GM21367 (cell line): ENCODE measurements at regions not wholly inside any gene's neighbourhood (a gene's known extent, or its start where the extent isn't known, plus 50 kb on each side); places are given as distances from the start of the nearest gene placed in this dataset.
A peak's percentile ranks its signal among the peaks of the same experiment; 100 is the strongest.

ENCODE experiments used
- ATAC-seq: cut with Tn5 transposase; IDR thresholded peaks from one replicate; pipeline ENCODE4 v1.9.1; 2021; ENCODE audit not compliant: unreplicated experiment

DNA sequence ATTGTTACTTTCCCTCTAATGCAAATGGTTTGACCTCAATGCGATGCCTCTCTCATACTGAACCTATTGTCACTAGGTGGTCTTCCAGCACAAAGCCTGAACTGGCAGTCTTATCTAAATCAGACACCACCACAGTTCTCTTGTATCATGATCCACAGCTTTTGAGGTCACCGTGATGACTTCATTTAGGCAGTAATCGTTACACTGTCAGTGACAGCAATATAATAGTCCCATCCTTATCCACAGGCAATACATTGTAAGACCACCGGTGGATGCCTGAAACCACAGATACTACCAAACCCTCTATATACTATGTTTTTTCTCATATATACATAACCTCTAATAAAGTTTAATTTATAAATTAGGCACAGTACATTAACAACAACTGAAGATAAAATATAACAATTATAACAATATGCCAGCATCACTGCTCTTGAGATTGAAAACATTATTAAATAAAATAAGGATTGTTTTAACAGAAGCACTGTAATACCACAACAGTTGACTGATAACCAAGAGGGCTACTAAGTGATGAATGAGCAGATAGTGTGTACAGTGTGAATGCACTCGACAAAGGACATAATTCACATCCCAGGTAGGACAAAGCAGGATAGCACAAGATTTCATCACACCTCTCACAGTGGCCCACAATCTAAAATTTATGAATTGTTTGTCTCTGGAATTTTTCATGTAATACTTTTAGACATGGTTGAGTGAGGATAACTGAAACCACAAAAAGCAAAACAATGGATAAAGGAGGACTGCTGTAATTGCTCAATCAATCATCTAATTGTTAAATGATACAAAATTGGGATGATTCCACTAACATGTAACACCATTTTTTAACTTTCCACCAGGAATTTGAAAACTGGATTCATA lies 419.4 kb downstream of the CENPC start:
- no peak for ATAC-seq

DNA sequence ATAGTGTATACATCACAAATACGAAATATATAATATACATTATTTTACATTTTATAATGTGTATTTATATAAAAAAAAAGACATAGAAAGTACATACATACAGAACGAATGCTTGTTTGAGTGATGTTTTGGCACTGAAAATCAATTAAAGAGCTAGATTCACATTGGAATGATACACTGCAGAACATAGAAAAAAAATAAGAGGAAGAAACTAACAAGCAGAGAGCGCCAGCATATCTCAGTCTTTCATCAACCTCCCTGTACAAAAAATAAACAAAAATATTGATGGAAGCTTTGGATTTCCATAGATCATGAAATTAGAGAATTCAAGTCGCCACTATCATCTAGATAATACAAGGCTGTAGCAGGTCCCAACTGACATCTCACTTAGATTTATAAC lies 420.6 kb downstream of the CENPC start:
- no peak for ATAC-seq

DNA sequence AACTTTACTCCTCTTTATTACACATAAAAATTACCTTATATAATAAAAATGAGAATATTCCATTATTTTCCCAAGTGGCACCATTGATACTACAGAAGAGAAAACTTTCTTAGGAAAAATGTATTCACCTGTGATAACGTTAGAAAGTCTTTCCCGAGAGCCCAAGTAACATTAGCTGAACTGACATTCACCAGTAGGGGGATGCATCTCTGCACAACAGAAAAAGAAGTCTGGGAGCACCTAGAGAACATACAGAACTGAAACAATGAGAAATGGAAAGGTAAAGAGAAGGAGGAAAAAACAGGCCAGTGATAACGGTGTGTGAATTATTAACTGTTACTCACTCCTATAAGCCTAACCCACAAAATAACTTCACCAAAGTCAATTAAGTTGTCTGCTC lies 423.3 kb downstream of the CENPC start:
- no peak for ATAC-seq

DNA sequence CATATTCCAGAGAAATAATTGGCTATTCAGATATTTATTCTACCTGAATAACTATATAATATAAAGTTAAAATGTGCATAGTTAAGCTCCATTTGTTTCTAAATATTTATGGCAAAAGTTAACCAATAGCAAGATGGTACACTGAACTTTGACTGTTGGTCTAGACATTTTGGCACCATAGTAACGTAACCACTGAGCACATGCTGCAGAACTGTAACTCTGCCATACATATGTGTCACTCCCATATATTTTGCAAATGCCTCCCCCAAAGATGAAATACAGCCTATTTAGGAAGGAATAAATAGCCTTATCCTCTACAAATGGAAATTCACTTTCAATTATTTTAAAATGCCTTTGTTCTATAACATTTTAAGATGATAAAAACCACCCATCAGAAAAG lies 424.9 kb downstream of the CENPC start:
- no peak for ATAC-seq

DNA sequence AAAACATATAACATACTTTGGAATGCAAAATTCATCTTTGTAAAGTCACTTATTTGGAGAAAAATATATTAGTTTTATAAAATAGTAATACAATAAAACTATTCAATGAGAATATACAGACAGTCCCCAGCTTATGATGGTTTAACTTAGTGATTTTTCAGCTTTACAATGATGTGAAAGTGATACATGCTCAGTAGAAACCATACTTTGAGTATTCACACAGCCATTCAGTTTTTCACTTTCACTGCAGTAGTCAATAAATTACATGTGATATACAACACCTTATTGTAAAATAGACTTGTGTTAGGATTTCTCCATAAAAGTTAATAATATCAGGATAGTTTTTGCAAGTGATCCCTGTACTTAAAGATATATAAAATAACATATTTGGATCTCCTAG lies 436.0 kb downstream of the CENPC start:
- no peak for ATAC-seq

DNA sequence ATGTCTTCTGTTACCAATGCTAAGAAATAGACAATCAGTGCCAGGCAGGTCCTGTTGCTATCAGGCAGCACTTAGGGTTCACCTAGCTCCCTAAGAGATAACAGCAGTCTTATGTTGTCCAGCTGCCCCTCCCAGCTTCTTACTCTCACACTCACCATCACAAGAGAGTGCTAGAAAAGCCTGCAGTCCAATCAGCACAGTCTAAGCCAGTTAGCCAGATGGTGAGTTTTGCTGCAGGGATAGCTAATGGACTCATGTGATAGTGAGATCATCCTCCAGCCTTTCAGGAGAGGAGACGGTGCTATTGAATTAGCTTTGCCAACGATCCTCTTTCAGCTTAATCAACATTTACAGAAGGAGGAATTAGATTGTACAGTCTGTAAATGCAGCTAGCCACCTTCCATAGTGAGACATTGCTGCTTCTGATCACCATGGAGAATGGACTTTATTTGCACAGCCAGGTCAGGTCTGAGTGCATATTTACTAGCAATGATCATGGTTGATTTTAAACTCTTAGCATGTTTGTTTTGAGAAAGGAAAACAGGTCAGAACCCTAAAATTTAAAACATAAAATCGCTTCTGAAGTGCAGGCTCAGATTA lies 438.3 kb downstream of the CENPC start:
- ATAC-seq: no peak

DNA sequence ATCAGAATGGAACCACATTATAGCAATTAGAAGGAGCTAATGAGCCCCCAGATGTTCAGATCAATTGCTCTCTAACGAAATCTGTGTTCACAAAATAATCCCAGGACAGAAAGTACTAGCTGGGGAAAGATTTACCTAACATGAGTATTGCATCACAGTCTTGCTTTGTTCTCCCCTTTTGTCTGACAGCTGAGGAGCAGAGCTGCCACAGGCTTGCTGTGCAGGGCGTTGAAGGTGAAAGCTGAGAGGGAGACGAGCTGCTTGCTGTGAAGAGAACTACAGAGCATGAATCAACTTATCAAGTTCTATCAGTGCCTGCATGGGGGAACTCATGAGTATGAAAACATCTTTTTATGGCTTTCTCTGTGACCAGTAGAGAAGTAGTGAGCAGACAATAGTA lies 441.2 kb downstream of the CENPC start:
- ATAC-seq: no peak

DNA sequence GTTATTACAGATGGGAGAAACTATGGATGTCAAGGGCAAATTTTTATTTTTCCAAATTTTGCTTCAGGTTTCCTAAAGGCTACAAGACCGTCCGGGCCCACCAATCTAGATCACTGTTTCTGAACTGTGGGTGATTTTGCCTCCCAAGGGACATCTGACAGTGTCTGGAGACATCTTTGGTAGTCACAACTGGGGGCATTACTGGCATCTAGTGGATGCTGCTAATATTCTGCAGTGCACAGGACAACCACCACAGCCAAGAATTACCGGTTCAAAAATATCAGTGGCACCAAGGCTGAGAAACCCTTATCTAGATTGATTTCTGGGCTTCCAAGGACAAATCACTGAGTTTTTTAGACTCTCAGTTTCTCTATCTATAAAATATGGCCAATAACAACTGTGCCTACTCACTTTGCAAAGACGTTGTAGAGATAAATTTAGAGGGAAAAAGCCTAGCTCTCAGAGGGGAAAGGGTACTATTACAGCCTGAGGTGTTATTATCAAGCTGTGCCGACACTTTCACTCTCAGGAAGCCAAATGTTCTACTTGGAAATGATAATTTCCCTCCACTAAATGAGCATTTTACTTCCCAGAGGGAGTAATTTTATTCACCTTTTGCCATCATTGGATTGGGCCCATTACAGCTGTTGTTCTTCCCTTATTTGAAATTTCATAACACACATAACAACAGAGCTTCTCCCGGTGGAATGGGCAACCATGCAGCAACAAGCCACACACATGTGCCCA lies 442.1 kb downstream of the CENPC start:
- ATAC-seq: no peak

DNA sequence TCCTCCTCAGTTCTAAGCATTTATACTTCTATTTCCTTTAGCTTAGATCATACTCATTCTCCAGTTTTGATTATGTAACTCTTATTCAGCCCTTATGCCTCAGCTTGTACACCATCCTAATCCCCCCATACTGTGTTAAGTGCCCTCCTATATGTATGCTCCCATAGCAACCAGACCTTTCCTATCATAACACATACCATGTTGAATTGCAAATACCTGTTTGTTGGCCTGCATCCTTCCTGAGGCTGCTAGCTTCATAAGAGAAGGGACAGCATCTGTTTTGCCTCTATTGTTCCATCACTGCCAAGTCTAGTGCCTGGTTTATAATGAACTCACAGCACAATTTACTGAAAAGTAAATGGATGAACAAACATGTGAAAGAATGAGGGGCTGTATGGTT lies 443.7 kb downstream of the CENPC start:
- ATAC-seq: no peak

DNA sequence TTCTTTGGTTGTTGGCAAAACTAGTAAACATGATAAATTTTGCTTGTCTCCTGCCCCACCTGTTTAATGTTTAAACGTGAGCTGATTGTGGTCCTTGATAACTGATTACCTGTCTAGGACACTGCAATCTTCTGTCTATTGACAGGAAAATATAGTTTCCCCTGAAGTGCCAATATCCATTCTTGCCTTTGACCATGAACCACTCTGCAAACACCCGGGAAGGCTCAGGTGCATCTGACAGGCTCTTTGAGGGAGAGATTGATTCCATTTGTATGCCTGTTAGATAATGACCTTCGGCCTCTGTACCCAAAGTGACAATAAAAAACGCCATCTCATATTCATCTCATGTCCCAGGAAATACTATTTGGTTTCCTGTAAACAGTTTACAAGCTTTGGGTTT lies 453.0 kb downstream of the CENPC start:
- ATAC-seq: no peak

DNA sequence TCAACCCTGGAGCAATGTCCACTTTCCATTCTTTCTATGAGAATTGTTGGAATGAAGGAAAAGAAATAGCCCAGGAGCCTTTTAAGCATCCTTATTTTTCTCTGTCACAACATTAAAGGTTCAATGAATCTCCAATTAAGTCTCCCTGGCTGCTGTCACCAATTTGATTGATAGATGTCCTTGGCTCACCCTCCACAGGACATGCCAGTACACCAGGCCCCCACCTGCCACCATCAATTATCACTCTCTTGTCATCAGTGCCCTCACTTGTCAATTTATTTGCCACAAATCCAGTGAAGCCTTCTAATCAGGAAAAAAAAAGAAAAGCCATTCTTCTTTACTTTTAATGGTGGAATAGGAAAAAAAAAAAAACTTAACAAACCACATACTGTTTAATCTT lies 453.6 kb downstream of the CENPC start:
- no peak for ATAC-seq

DNA sequence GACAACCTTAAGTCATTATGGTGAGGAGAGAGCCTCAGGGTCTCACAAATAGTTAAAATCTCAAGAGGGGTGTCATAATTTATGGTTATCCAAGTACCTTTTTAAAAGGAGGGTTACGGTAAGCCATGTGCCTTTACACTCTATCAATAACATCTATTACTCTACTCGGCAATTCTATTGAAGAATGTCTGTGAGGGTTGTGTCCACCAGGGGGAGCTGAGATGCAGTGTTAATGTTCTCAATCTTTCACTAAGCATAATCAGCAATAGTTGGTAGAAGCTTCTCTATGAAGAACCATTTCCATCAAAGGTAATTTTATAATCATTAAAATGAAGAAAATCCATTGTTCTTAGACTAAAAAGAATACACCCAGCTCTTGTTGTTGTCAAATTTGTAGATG lies 457.4 kb downstream of the CENPC start:
- ATAC-seq: peak; percentile 87

DNA sequence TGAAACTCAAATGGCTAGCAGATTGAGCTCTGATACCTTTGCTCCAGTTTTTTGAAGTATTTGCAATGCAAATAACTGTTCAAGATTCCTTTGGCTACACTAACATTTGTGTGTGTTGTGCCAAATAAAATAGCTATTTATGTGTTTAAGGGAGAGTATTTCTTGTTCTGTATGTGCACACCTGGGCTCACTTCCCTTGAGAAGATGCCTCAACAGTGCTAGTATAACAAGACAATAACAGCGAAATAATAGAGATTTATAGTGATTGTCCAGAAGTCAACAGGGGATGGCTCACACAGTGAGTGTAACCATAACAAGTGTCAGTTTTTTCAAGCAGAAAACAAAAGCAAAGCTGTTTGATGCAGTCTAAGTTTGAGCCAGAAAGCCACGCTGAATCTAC lies 460.5 kb downstream of the CENPC start:
- no peak for ATAC-seq

DNA sequence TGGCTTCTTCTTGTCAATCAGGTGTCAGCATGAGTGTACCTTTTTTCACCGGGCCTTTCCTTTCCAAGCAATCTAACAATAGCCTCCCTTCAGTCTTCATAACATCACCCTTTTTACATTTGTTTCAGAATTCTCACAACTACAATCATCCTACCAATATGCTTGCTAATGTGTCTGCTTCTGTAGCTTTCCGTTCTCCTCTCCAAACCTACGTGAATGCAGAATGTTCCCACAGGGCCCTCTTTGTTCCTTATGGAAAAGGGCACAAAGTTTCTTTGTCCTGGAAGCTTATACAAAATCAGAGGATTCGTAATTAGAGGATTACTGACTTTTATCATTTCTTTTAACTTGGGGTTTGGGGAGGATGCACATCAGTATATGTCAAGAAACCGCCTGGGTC lies 461.8 kb downstream of the CENPC start:
- no peak for ATAC-seq

DNA sequence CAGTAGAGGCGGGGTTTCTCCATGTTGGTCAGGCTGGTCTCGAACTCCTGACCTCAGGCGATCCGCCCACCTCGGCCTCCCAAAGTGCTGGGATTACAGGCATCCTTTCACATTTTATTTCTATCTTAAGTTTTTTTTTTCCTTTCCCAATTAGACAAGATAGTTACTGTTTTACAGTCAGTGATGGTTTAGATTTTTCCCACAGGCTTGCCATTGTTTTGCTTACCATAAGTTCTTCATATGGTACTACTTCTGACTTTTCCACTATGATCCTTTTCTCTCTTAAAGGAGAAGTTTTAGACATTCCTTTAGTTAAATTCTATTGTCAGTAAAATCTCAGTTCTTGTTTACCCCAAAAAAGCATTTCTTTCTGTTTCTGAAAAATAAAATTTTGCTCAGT lies 462.6 kb downstream of the CENPC start:
- ATAC-seq: no peak

DNA sequence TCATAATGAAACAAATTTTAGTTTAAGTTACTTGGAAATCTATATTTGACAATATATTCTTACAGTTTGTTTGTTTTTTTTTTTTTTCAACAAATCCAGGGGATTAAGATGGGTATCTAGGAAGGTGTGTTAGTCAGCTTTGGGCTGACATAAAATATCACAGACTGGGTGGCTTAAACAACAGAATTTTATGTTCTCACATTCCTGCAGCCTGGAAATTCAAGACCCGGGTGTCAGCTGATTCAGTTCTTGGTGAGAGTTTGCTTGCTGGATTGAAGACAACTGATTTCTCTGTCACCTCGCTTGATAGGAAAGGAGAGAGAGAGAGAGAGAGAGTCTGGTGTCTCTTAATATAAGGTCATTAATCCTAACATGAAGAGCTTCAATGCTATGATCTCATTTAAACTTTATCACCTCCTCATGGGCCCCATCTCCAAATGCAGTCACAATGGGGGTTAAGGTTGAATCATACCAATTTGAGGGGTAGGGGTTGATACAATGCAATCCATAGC lies 465.2 kb downstream of the CENPC start:
- ATAC-seq: no peak

DNA sequence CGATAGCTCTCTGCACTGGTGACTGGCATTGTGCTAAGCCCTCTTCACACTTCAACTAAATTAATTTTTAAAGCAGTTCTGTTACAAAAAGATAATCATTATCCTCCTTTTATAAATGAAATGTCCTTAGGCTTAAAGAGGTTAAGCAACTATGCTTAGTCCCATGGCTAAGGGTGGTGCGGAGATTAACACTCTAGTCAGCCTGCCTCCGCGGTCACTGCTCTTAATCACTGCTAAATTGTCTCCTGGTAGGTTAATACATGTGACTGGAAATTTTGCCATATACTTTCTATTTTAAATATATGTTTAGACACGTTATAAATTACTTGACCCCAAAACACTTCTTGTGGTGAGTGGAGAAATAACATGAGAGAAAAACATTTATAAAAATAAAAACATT lies 473.7 kb downstream of the CENPC start:
- no peak for ATAC-seq

DNA sequence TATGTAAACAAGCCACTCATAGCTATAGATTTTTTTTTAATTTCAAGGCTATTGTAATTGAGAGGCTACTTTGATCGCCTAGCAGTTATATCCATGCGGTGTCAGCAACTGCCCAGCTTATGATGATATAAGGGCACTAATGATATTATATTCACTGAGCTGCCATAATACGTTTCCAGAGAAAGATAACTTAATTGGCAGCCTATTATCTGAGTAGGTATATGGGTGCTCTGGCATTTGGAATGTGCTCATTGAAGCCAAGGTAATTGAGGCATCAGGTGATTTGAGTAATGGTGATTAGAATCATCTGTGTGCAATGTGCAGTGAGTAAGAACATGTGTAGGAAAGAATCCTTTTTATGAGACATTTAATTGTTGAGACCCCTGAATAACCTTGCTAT lies 490.0 kb downstream of the CENPC start:
- no peak for ATAC-seq

DNA sequence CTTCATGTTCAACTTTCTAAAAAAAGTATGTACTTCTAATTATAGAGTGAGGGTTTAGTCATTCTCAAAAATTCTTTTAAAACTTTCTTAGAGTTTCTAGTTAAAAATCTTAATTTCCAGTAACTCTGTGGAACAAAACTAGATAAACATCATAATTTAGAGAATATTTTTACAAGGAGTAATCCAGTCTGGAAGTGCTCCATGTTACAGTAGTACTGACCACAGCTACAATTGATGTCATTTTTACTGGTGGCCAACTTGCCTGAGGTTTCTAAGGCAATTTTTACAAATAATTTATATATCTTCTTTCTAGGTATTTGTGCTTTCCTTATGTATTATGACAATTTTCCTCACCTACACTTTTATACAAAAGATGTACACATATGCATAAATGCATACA lies 490.4 kb downstream of the CENPC start:
- no peak for ATAC-seq

DNA sequence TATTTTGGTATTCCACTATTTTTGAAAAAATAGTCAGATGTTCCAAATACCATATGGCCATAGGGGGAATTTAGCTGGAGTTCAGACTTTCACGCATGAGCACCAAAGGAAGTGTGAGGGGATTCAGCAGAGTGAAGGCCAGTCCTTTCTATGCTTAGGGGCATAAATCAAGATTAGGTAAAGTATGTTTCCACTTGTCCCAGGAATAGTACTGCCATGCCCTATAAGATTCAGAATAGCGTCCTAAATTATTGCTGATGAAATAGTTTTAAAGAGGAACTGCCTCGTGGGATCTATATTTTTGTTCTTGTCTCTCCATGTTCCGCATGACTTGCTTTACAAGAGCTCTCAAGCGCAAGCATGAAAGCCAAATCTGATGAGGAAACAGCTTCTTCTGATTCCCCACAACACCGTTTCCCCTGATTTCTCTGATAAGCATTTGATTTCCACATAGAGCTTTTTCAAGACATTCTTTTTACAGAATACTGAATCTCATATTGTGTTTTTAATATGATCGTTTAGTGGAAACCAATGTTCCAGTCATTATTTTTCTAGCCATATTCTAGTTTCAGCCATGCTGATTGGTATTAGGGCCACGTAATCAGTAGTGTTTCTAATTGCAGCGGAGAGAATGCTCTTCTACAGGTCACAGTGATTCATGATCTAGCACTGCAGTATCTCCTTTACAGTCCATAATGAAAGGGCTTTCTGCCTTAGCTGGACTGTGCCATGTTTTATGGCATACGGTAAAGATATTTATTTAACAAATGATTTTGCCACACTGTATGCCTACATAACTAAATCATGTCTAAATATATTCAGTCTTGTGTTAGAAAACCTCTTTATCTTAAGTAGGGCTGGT lies 492.3 kb downstream of the CENPC start:
- ATAC-seq: no peak
